ENCODE measurements at regions not wholly inside any gene's neighbourhood (a gene's known extent, or its start where the extent isn't known, plus 50 kb on each side); places are given as distances from the start of the nearest gene placed in this dataset.

DNA sequence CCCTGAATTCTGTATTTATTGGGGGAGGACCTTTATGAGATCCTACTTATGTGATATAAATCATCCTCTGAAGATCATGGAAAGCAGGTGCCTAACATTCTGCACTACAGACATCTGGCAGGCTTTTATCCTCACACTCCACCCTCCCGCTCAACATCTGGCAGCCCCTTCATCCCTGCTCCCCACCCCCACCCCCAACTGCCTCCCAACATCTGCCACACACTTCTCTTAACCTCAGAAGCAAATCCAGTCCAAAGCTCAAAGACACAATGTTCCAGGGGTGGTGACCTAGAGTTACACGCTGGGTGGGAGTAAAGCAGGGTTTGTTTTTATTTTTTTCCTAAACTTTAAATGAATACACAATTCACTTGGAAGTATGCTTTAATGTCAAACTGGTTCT lies 184.5 kb upstream of the ATP11B start:
- Histone ChIP-seq H3K4me3 (ENCODE audit: low read depth, low read length) (no peak overlapping the region), H3K27me3 (ENCODE audit: insufficient read depth, low read length) (peaks cover 8% of the 10 kb centered on the region; the same call in 1 of the 2 replicates), H3K27ac (ENCODE audit: low read depth, low read length) (no peak overlapping the region), H3K4me1 (ENCODE audit: control insufficient read depth, insufficient read depth, low read length, unreplicated experiment) (no peaks in the 10 kb centered on the region), H3K36me3 (ENCODE audit: insufficient read depth, low read length) (no peaks in the 10 kb centered on the region), H2AFZ (ENCODE audit: low read length, unreplicated experiment) (no peak overlapping the region), H3K79me2 (ENCODE audit: control insufficient read depth, insufficient read depth, low read length, unreplicated experiment) (no peaks in the 10 kb centered on the region)

DNA sequence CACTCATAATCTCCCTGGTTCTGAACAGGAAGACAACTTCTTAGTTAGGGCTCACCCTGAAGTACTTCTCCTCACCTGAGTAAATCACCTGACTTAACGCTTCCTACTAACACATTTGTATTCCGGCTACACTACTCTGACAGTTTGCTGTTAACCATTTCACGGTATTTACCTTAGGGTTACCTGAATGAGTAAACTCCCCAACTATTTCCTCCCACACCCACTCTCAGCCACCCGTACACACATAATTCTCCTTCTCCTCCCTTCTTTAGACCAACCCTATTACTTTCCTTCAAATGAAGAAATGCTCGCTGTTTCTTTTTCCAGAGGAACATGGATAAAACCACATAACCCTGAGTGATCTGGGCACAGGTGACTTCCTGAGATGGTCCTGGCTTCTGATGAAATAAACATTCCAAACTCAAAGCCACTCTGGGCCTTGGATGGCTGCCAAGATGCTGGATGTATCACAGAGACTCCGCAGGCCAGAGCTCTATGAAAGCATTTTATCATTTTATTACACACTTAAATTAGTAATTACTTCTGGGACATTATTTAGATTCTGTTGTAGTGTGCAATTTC lies 183.6 kb upstream of the ATP11B start:
- Histone ChIP-seq H3K4me1 (ENCODE audit: control insufficient read depth, insufficient read depth, low read length, unreplicated experiment) (no peaks in the 10 kb centered on the region), H2AFZ (ENCODE audit: low read length, unreplicated experiment) (no peak overlapping the region), H3K27ac (ENCODE audit: low read depth, low read length) (no peak overlapping the region), H3K4me3 (ENCODE audit: low read depth, low read length) (no peak overlapping the region), H3K79me2 (ENCODE audit: control insufficient read depth, insufficient read depth, low read length, unreplicated experiment) (no peaks in the 10 kb centered on the region), H3K27me3 (ENCODE audit: insufficient read depth, low read length) (peaks cover 16% of the 10 kb centered on the region), H3K36me3 (ENCODE audit: insufficient read depth, low read length) (no peaks in the 10 kb centered on the region)

DNA sequence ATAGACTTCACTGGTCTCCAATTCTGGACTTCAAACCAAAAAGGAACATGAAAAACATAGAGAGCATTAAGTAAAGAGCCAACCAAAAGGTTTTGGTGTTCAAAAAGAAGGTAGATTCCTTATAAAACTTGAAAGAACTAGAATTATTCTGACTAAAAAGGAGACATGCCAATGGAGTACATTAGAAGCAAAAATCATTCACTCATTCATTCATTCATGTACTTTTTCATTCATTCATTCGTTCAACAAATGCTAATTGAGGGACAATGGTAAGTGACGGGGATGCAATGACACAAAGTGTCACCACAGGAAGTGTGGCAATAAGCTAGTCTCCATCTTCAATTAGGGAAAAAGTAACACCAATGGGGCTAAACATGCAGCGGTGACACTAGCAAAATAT lies 181.0 kb upstream of the ATP11B start:
- Histone ChIP-seq H3K36me3 (ENCODE audit: insufficient read depth, low read length) (no peaks in the 10 kb centered on the region), H2AFZ (ENCODE audit: low read length, unreplicated experiment) (no peak overlapping the region), H3K27me3 (ENCODE audit: insufficient read depth, low read length) (peaks cover 36% of the 10 kb centered on the region), H3K4me1 (ENCODE audit: control insufficient read depth, insufficient read depth, low read length, unreplicated experiment) (no peaks in the 10 kb centered on the region), H3K79me2 (ENCODE audit: control insufficient read depth, insufficient read depth, low read length, unreplicated experiment) (no peaks in the 10 kb centered on the region), H3K4me3 (ENCODE audit: low read depth, low read length) (no peak overlapping the region), H3K27ac (ENCODE audit: low read depth, low read length) (no peak overlapping the region)

DNA sequence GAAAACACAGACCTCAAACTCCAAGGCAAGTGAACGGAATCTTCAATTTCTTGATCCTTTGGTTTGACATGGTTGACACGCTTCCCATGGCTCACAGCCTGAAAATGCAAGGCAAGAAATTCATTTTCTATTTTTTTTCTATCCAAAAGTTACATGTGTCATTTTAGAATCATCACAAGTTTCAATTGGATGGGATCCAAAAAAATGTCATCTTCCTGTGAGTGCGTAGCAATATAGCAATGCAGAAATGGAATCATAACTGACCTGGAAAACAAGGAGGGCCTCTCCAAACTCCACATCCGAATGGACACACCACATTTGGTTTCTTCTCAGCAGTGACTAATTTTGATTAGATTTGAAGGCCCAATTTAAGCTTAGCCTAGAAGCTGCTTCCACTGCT lies 175.8 kb upstream of the ATP11B start:
- no peaks in the 10 kb centered on the region for H3K36me3 ChIP-seq (ENCODE audit: insufficient read depth, low read length)
- H3K4me3 ChIP-seq (ENCODE audit: low read depth, low read length) = no peak overlapping the region
- no peaks in the 10 kb centered on the region for H3K4me1 ChIP-seq (ENCODE audit: control insufficient read depth, insufficient read depth, low read length, unreplicated experiment)
- H3K79me2 ChIP-seq (ENCODE audit: control insufficient read depth, insufficient read depth, low read length, unreplicated experiment) = no peaks in the 10 kb centered on the region
- no peak overlapping the region for H2AFZ ChIP-seq (ENCODE audit: low read length, unreplicated experiment)
- peaks cover 52% of the 10 kb centered on the region for H3K27me3 ChIP-seq (ENCODE audit: insufficient read depth, low read length)
- H3K27ac ChIP-seq (ENCODE audit: low read depth, low read length) = no peak overlapping the region

DNA sequence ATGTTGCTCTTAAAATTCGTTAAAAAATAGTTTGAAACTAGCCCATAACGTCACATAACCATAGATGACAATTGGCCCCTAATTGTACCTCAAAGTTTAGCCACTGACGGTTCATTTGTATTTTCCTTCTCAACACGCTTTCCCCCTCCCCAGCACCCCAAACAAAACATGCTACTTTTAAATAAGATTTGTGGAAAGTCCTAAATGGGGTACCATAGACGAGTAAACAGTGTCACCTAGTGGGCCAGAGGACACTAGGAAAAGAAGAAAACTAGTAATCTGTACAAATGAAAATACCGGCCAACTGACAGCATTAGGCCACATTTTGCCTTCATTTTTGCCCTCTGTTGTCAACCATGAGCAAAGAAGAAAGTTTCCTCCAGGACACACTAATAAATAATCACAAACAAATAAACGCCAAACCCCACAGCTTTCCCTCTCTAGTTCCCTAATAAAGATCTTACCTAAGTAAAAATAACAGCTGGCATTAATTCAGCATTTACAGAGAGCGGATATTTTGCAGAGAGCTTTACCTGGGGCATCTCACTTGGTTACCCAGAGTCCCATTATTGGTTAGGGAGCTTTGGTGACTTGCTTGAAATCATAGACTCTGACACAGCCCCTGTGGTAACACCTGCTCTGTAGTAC lies 175.1 kb upstream of the ATP11B start:
- no peak overlapping the region for H2AFZ ChIP-seq (ENCODE audit: low read length, unreplicated experiment)
- H3K4me3 ChIP-seq (ENCODE audit: low read depth, low read length) = no peak overlapping the region
- H3K4me1 ChIP-seq (ENCODE audit: control insufficient read depth, insufficient read depth, low read length, unreplicated experiment) = no peaks in the 10 kb centered on the region
- H3K27ac ChIP-seq (ENCODE audit: low read depth, low read length) = no peak overlapping the region
- H3K79me2 ChIP-seq (ENCODE audit: control insufficient read depth, insufficient read depth, low read length, unreplicated experiment) = no peaks in the 10 kb centered on the region
- peaks cover 50% of the 10 kb centered on the region for H3K27me3 ChIP-seq (ENCODE audit: insufficient read depth, low read length)
- H3K36me3 ChIP-seq (ENCODE audit: insufficient read depth, low read length) = no peaks in the 10 kb centered on the region

DNA sequence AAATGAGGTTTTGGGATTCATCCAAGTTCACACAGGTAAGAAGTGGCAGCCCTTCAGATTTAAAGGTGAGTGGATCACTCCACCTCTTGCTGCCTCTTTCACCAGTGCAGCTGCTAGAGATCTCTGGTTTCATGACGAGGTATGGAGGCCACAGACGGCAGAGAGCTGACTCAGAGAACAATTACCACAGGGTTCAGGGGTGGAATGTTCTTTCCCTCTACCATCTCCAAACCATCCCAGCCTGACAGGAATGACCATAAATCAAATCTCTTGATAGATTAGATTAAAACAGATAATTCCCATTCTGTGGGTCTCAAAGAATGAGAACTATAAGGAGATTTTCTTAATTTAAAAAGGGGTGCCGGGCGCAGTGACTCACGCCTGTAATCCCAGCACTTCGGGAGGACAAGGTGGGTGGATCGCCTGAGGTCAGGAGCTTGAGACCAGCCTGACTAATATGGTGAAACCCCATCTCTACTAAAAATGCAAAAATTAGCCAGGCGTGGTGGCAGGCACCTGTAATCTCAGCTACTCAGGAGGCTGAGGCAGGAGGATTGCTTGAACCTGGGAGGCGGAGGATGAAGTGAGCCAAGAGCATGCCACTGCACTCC lies 174.2 kb upstream of the ATP11B start:
- Histone ChIP-seq H3K36me3 (ENCODE audit: insufficient read depth, low read length) (no peaks in the 10 kb centered on the region), H3K79me2 (ENCODE audit: control insufficient read depth, insufficient read depth, low read length, unreplicated experiment) (no peaks in the 10 kb centered on the region), H3K27ac (ENCODE audit: low read depth, low read length) (no peak overlapping the region), H3K4me3 (ENCODE audit: low read depth, low read length) (no peak overlapping the region), H3K27me3 (ENCODE audit: insufficient read depth, low read length) (peaks cover 47% of the 10 kb centered on the region), H2AFZ (ENCODE audit: low read length, unreplicated experiment) (no peak overlapping the region), H3K4me1 (ENCODE audit: control insufficient read depth, insufficient read depth, low read length, unreplicated experiment) (no peaks in the 10 kb centered on the region)

DNA sequence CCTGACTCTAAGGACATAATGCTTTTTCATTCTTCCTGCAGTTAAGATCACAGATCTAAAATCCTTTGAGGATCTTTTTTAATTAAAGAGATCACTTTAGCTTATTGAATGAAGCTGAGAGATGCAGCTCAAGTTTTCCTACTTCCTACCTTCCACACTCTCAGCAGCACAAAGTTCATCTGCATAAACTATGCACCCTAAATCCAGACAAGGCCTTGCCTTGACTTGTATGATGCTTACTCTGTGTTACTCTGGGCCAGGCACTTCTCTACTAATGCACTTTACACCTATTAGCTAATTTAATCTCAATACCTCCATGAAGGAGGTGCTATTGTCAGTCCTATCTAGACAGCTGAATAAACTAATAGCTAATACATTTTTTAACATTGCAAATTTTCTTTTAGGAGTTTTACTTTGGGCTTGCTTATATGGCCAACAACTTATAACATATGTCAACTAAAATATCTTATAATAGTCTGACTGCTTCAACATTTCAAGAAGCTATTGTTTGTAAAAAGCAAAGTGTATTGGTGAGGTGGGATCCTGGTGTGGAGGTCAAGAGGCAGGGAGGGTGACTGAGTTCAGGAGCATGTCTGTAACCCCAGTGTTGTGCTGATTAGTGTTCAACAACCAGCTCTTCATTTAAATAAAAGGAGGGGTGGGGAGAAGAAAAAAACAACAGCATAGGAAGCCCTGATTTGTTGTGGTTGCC lies 172.4 kb upstream of the ATP11B start:
- H3K27ac ChIP-seq (ENCODE audit: low read depth, low read length) = no peak overlapping the region
- H3K4me3 ChIP-seq (ENCODE audit: low read depth, low read length) = no peak overlapping the region
- no peaks in the 10 kb centered on the region for H3K36me3 ChIP-seq (ENCODE audit: insufficient read depth, low read length)
- peaks cover 33% of the 10 kb centered on the region for H3K27me3 ChIP-seq (ENCODE audit: insufficient read depth, low read length)
- H2AFZ ChIP-seq (ENCODE audit: low read length, unreplicated experiment) = no peak overlapping the region
- H3K4me1 ChIP-seq (ENCODE audit: control insufficient read depth, insufficient read depth, low read length, unreplicated experiment) = no peaks in the 10 kb centered on the region
- H3K79me2 ChIP-seq (ENCODE audit: control insufficient read depth, insufficient read depth, low read length, unreplicated experiment) = no peaks in the 10 kb centered on the region

DNA sequence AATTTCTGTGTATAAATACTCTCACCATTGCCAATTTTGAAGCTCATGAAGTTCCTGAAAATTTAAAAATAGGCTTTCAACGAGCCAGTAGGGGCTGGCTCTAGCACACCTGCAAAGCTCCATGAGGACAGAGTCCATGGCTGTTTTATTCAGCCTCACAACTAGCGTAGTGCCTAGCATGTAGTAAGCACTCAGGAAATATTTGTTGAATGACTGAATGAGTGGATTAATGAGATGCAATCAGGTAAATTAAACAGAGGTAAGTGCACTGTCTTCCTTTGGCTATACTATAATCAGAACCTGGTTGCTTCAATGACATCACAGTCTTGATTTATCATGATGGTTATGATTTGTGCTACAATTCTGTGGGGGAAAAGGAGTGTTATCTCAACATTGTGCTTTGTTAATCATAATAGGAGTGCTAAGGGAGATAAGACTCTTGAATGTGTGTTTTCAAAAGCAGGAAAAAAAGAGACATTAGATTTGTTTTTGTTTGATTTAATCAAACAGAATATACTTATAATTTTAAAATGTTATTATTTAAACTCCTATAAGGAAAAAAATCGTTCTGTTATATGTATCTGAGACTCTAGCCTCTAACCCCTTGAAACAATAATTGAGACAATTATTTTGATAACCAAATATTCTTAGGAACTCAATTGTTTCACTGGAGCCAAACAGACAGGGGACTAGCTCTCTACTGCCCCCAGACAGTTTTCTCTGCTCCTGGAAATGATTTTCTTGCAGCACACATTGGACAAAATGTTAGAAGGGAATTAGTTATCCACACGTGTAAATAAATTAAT lies 171.7 kb upstream of the ATP11B start:
- Histone ChIP-seq H3K27me3 (ENCODE audit: insufficient read depth, low read length) (peaks cover 27% of the 10 kb centered on the region), H3K4me3 (ENCODE audit: low read depth, low read length) (no peak overlapping the region), H3K79me2 (ENCODE audit: control insufficient read depth, insufficient read depth, low read length, unreplicated experiment) (no peaks in the 10 kb centered on the region), H2AFZ (ENCODE audit: low read length, unreplicated experiment) (no peak overlapping the region), H3K36me3 (ENCODE audit: insufficient read depth, low read length) (no peaks in the 10 kb centered on the region), H3K4me1 (ENCODE audit: control insufficient read depth, insufficient read depth, low read length, unreplicated experiment) (no peaks in the 10 kb centered on the region), H3K27ac (ENCODE audit: low read depth, low read length) (no peak overlapping the region)

DNA sequence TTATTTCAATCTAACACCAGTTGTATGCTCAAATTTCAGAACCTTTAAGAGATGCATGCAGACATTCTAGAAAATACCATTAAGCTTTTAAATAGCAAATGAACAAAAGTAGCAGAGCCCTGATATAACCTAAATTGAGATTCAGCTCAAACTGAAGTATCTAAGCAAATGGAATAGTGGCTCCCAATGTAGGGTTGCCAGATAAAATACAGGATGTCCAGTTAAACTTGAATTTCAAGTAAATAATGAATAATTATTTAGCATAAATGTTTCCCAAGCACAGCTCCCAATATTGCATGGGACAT lies 171.1 kb upstream of the ATP11B start:
- no peaks in the 10 kb centered on the region for H3K79me2 ChIP-seq (ENCODE audit: control insufficient read depth, insufficient read depth, low read length, unreplicated experiment)
- H3K27me3 ChIP-seq (ENCODE audit: insufficient read depth, low read length) = peaks cover 22% of the 10 kb centered on the region
- no peak overlapping the region for H2AFZ ChIP-seq (ENCODE audit: low read length, unreplicated experiment)
- no peak overlapping the region for H3K27ac ChIP-seq (ENCODE audit: low read depth, low read length)
- H3K4me3 ChIP-seq (ENCODE audit: low read depth, low read length) = no peak overlapping the region
- H3K36me3 ChIP-seq (ENCODE audit: insufficient read depth, low read length) = no peaks in the 10 kb centered on the region
- H3K4me1 ChIP-seq (ENCODE audit: control insufficient read depth, insufficient read depth, low read length, unreplicated experiment) = no peaks in the 10 kb centered on the region
